Muscle layer of duodenum (tissue), 2 donors: ENCODE measurements at regions not wholly inside any gene's neighbourhood (a gene's known extent, or its start where the extent isn't known, plus 50 kb on each side); places are given as distances from the start of the nearest gene placed in this dataset.

Experiments
- H3K27ac ChIP-seq: one replicate; pipeline ENCODE4 v1.7.0; 2013; ENCODE audit warnings: mild to moderate bottlenecking, low read length
- H3K27me3 ChIP-seq: one replicate; pipeline ENCODE4 v1.7.0; 2013; ENCODE audit warnings: low read depth, mild to moderate bottlenecking, control low read depth, low read length
- H3K36me3 ChIP-seq, 2 donors: one replicate each; pipeline ENCODE4 v1.7.0; 2013; ENCODE audit warnings: low read length in 2 of 2, control low read depth in 1 of 2, mild to moderate bottlenecking in 1 of 2; ENCODE audit not compliant: insufficient read depth in 2 of 2, control insufficient read depth in 1 of 2
- H3K4me1 ChIP-seq, 2 donors: one replicate each; pipeline ENCODE4 v1.7.0; 2013; ENCODE audit warnings: low read length in 2 of 2, mild to moderate bottlenecking in 2 of 2, control low read depth in 1 of 2, moderate library complexity in 1 of 2; ENCODE audit not compliant: insufficient read depth in 2 of 2, control insufficient read depth in 1 of 2
- H3K4me3 ChIP-seq, 2 donors: one replicate each; pipeline ENCODE4 v1.7.0; 2013; ENCODE audit warnings: low read length in 2 of 2, low read depth in 1 of 2, mild to moderate bottlenecking in 1 of 2
- H3K9me3 ChIP-seq, 2 donors: one replicate each; pipeline ENCODE4 v1.7.0; 2013; ENCODE audit warnings: low read length in 2 of 2, control low read depth in 1 of 2, mild to moderate bottlenecking in 1 of 2; ENCODE audit not compliant: control insufficient read depth in 1 of 2
- donor health status: healthy.

- H3K36me3 ChIP-seq: no peaks in the 10 kb centered on the region
- no peak overlapping the region for H3K27ac ChIP-seq
- H3K9me3 ChIP-seq: no peaks in the 10 kb centered on the region
- H3K4me3 ChIP-seq: no peak overlapping the region
- no peaks in the 10 kb centered on the region for H3K27me3 ChIP-seq
- peaks cover 0 to 9% of the 10 kb centered on the region in 2 donors for H3K4me1 ChIP-seq
Measured at GRCh38 chr6:22907085-22907484, 337.7 kb downstream of the HDGFL1 start.

- H3K36me3 ChIP-seq: no peaks in the 10 kb centered on the region
- H3K9me3 ChIP-seq: no peaks in the 10 kb centered on the region
- no peak overlapping the region for H3K4me3 ChIP-seq
- H3K4me1 ChIP-seq: peaks cover 0 to 6% of the 10 kb centered on the region in 2 donors
- no peaks in the 10 kb centered on the region for H3K27me3 ChIP-seq
- no peak overlapping the region for H3K27ac ChIP-seq
Measured at GRCh38 chr6:22910370-22910769, 341.0 kb downstream of the HDGFL1 start.

- Histone ChIP-seq H3K4me3 (no peak overlapping the region), H3K9me3 (no peaks in the 10 kb centered on the region), H3K27ac (no peak overlapping the region), H3K4me1 (peaks cover 0 to 16% of the 10 kb centered on the region in 2 donors), H3K36me3 (no peaks in the 10 kb centered on the region), H3K27me3 (no peaks in the 10 kb centered on the region)
Measured at GRCh38 chr6:22913612-22914011, 344.2 kb downstream of the HDGFL1 start.

GRCh38 chr6:22917344-22917743 lies 348.0 kb downstream of the HDGFL1 start:
- no peaks in the 10 kb centered on the region for H3K36me3 ChIP-seq
- no peak overlapping the region for H3K27ac ChIP-seq
- H3K9me3 ChIP-seq: no peaks in the 10 kb centered on the region
- H3K4me1 ChIP-seq: peaks cover 0 to 16% of the 10 kb centered on the region in 2 donors
- no peaks in the 10 kb centered on the region for H3K27me3 ChIP-seq
- H3K4me3 ChIP-seq: no peak overlapping the region

GRCh38 chr6:22921828-22922227 lies 352.5 kb downstream of the HDGFL1 start:
- Histone ChIP-seq H3K27ac (no peak overlapping the region), H3K27me3 (no peaks in the 10 kb centered on the region), H3K4me1 (peaks cover 0 to 15% of the 10 kb centered on the region in 2 donors), H3K36me3 (no peaks in the 10 kb centered on the region), H3K9me3 (no peaks in the 10 kb centered on the region), H3K4me3 (no peak overlapping the region)

GRCh38 chr6:22925304-22925835 lies 356.0 kb downstream of the HDGFL1 start:
- Histone ChIP-seq H3K4me1 (peaks cover 0 to 11% of the 10 kb centered on the region in 2 donors), H3K4me3 (no peak overlapping the region), H3K36me3 (no peaks in the 10 kb centered on the region), H3K9me3 (no peaks in the 10 kb centered on the region), H3K27me3 (no peaks in the 10 kb centered on the region), H3K27ac (no peak overlapping the region)

- H3K36me3 ChIP-seq: no peaks in the 10 kb centered on the region
- no peaks in the 10 kb centered on the region for H3K27me3 ChIP-seq
- H3K9me3 ChIP-seq: no peaks in the 10 kb centered on the region
- peaks cover 0 to 11% of the 10 kb centered on the region in 2 donors for H3K4me1 ChIP-seq
- H3K27ac ChIP-seq: no peak overlapping the region
- H3K4me3 ChIP-seq: no peak overlapping the region
Measured at GRCh38 chr6:22925920-22926789, 356.8 kb downstream of the HDGFL1 start.

GRCh38 chr6:22926790-22927354 lies 357.5 kb downstream of the HDGFL1 start:
- Histone ChIP-seq H3K4me1 (peaks cover 0 to 11% of the 10 kb centered on the region in 2 donors), H3K27ac (no peak overlapping the region), H3K9me3 (no peaks in the 10 kb centered on the region), H3K27me3 (no peaks in the 10 kb centered on the region), H3K36me3 (no peaks in the 10 kb centered on the region), H3K4me3 (no peak overlapping the region)

GRCh38 chr6:22928775-22929174 lies 359.4 kb downstream of the HDGFL1 start:
- Histone ChIP-seq H3K27me3 (no peaks in the 10 kb centered on the region), H3K9me3 (no peaks in the 10 kb centered on the region), H3K36me3 (no peaks in the 10 kb centered on the region), H3K4me3 (no peak overlapping the region), H3K27ac (no peak overlapping the region), H3K4me1 (peaks cover 0 to 11% of the 10 kb centered on the region in 2 donors)

- no peaks in the 10 kb centered on the region for H3K36me3 ChIP-seq
- H3K27ac ChIP-seq: no peak overlapping the region
- no peaks in the 10 kb centered on the region for H3K9me3 ChIP-seq
- H3K4me3 ChIP-seq: no peak overlapping the region
- H3K27me3 ChIP-seq: no peaks in the 10 kb centered on the region
- H3K4me1 ChIP-seq: peaks cover 0 to 11% of the 10 kb centered on the region in 2 donors
Measured at GRCh38 chr6:22929311-22929985, 360.1 kb downstream of the HDGFL1 start.

GRCh38 chr6:22940581-22941290 lies 371.4 kb downstream of the HDGFL1 start:
- no peak overlapping the region for H3K4me3 ChIP-seq
- H3K9me3 ChIP-seq: no peaks in the 10 kb centered on the region
- no peaks in the 10 kb centered on the region for H3K36me3 ChIP-seq
- H3K4me1 ChIP-seq: no peaks in the 10 kb centered on the region
- H3K27ac ChIP-seq: no peak overlapping the region
- H3K27me3 ChIP-seq: no peaks in the 10 kb centered on the region
